Right lobe of liver (tissue), 6 donors: ENCODE measurements at regions not wholly inside any gene's neighbourhood (a gene's known extent, or its start where the extent isn't known, plus 50 kb on each side); places are given as distances from the start of the nearest gene placed in this dataset.

Experiments used
- ATAC-seq, 4 donors: fragments of 200-7000 bp; cut with Tn5 transposase; one replicate each; pipeline ENCODE4 v1.9.1; 2020; ENCODE audit warnings: mild to moderate bottlenecking in 4 of 4, moderate library complexity in 4 of 4
- DNase-seq, 3 donors: peaks; one replicate each; pipeline ENCODE4 v3.0.0-alpha.2; 2020
- H3K27ac ChIP-seq, 3 donors: fragments of 200-600 bp; one replicate each; pipeline ENCODE4 v1.8.0; 2022
- H3K27me3 ChIP-seq, 2 donors: fragments of 200-600 bp; one replicate each; pipeline ENCODE4 v1.8.0; 2022
- H3K36me3 ChIP-seq, 4 donors: fragments of 200-600 bp; sonication (generic) in 1 of 4; one replicate each; pipeline versions ENCODE4 v1.5.1 to v1.8.0; 2017 to 2022; ENCODE audit warnings: control low read depth in 1 of 4
- H3K4me1 ChIP-seq, 4 donors: fragments of 200-600 bp; sonication (generic) in 1 of 4; one replicate each; pipeline versions ENCODE4 v1.5.1 to v1.8.0; 2017 to 2022; ENCODE audit warnings: control low read depth in 1 of 4
- H3K4me3 ChIP-seq, 3 donors: fragments of 200-600 bp; one replicate each; pipeline ENCODE4 v1.8.0; 2022
- H3K9me3 ChIP-seq, 4 donors: fragments of 200-600 bp; sonication (generic) in 1 of 4; one replicate each; pipeline versions ENCODE4 v1.5.1 to v1.8.0; 2017 to 2022; ENCODE audit warnings: control low read depth in 1 of 4
- POLR2A ChIP-seq: fragments of 450-650 bp; IDR thresholded peaks from one replicate; pipeline ENCODE4 v1.6.1; 2017; ENCODE audit warnings: antibody characterized with exemption, mild to moderate bottlenecking
- WGBS: methylation state at CpG from one replicate; pipeline ENCODE4 v1.1.6; 2018; ENCODE audit warnings: low coverage, low lambda C conversion rate; ENCODE audit not compliant: insufficient coverage; ENCODE audit errors: missing lambda C conversion rate; 5-methylcytosine and 5-hydroxymethylcytosine counted together
- intact Hi-C, 2 donors: fragments of 100-400 bp; cut with DNase I; formaldehyde crosslinking; loops; one replicate each; pipeline versions ENCODE4 v1.11.2 to v1.14.1; 2022
- TF ChIP-seq, protein P1 (sequence below), 4 donors: fragments of 200-600 bp in 3 of 4; fragments of 450-650 bp in 1 of 4; IDR thresholded peaks; one replicate each; pipeline versions ENCODE4 v1.5.1 to v1.8.0; 2016 to 2022; ENCODE audit warnings: antibody characterized with exemption in 4 of 4, mild to moderate bottlenecking in 2 of 4
- donor health status: DM: no; HTN: yes; CAD: no.
- donor health status: DM: no; HTN: no; CAD: no.
- donor health status: DM: no; HTN: no; CAD: no.
- donor health status: DM: no; HTN: yes; CAD: no.
- donor health status: DM: no; HTN: yes; CAD: no.

- no peak for DNase-seq
- Histone ChIP-seq H3K9me3 (no peaks in the 10 kb centered on the region), H3K27me3 (no peaks in the 10 kb centered on the region), H3K36me3 (no peaks in the 10 kb centered on the region), H3K27ac (no peak overlapping the region), H3K4me1 (no peaks in the 10 kb centered on the region), H3K4me3 (no peak overlapping the region)
- TF ChIP-seq POLR2A, result no peak
- TF ChIP-seq, protein P1, sequence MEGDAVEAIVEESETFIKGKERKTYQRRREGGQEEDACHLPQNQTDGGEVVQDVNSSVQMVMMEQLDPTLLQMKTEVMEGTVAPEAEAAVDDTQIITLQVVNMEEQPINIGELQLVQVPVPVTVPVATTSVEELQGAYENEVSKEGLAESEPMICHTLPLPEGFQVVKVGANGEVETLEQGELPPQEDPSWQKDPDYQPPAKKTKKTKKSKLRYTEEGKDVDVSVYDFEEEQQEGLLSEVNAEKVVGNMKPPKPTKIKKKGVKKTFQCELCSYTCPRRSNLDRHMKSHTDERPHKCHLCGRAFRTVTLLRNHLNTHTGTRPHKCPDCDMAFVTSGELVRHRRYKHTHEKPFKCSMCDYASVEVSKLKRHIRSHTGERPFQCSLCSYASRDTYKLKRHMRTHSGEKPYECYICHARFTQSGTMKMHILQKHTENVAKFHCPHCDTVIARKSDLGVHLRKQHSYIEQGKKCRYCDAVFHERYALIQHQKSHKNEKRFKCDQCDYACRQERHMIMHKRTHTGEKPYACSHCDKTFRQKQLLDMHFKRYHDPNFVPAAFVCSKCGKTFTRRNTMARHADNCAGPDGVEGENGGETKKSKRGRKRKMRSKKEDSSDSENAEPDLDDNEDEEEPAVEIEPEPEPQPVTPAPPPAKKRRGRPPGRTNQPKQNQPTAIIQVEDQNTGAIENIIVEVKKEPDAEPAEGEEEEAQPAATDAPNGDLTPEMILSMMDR (IDR thresholded peaks at IDR 0.05), result no peak
- intact Hi-C loops, result no loop called here
- 78% methylated on average over 3 of the region's 3 CpGs for WGBS
- no peak for ATAC-seq
These were observed 459.4 kb upstream of the JARID2 start for GRCh38 chr6:14786455-14786854.

- Histone ChIP-seq H3K27me3 (no peaks in the 10 kb centered on the region), H3K27ac (no peak overlapping the region), H3K4me3 (no peak overlapping the region), H3K4me1 (no peaks in the 10 kb centered on the region), H3K36me3 (no peaks in the 10 kb centered on the region), H3K9me3 (no peaks in the 10 kb centered on the region)
- 93% methylated on average over 2 of the region's 2 CpGs for WGBS
- TF ChIP-seq, protein P1 (IDR thresholded peaks at IDR 0.05), result no peak
- no peak for TF ChIP-seq POLR2A
- no peak for ATAC-seq
- no peak for DNase-seq
- intact Hi-C loops, result no loop called here
These were observed 458.6 kb upstream of the JARID2 start for GRCh38 chr6:14787250-14787649.

- H3K9me3 ChIP-seq, result no peaks in the 10 kb centered on the region
- DNase-seq (no peak), ATAC-seq (no peak)
- no peaks in the 10 kb centered on the region for H3K36me3 ChIP-seq
- no peaks in the 10 kb centered on the region for H3K4me1 ChIP-seq
- H3K4me3 ChIP-seq, result no peak overlapping the region
- 89% methylated on average over 2 of the region's 2 CpGs for WGBS
- no peak overlapping the region for H3K27ac ChIP-seq
- intact Hi-C loops, result no loop called here
- TF ChIP-seq, protein P1 (IDR thresholded peaks at IDR 0.05), result no peak
- no peak for TF ChIP-seq POLR2A
- no peaks in the 10 kb centered on the region for H3K27me3 ChIP-seq
These were observed 458.2 kb upstream of the JARID2 start for GRCh38 chr6:14787677-14788076.

- H3K9me3 ChIP-seq, result no peaks in the 10 kb centered on the region
- intact Hi-C loops, result no loop called here
- 73% methylated on average over 4 of the region's 4 CpGs for WGBS
- no peak for TF ChIP-seq POLR2A
- TF ChIP-seq, protein P1 (IDR thresholded peaks at IDR 0.05), result no peak
- H3K4me3 ChIP-seq, result no peak overlapping the region
- H3K27me3 ChIP-seq, result no peaks in the 10 kb centered on the region
- H3K4me1 ChIP-seq, result no peaks in the 10 kb centered on the region
- DNase-seq (no peak), ATAC-seq (no peak)
- H3K36me3 ChIP-seq, result no peaks in the 10 kb centered on the region
- H3K27ac ChIP-seq, result no peak overlapping the region
These were observed 455.9 kb upstream of the JARID2 start for GRCh38 chr6:14789996-14790395.

- Histone ChIP-seq H3K4me3 (no peak overlapping the region), H3K27me3 (no peaks in the 10 kb centered on the region), H3K9me3 (no peaks in the 10 kb centered on the region), H3K36me3 (no peaks in the 10 kb centered on the region), H3K4me1 (no peaks in the 10 kb centered on the region), H3K27ac (no peak overlapping the region)
- WGBS, result 55% methylated on average over 1 of the region's 1 CpG
- TF ChIP-seq, protein P1 (IDR thresholded peaks at IDR 0.05), result no peak
- no peak for TF ChIP-seq POLR2A
- DNase-seq (no peak), ATAC-seq (no peak)
- intact Hi-C loops, result no loop called here
These were observed 454.9 kb upstream of the JARID2 start for GRCh38 chr6:14790976-14791375.
